ENCODE measurements at regions not wholly inside any gene's neighbourhood (a gene's known extent, or its start where the extent isn't known, plus 50 kb on each side); places are given as distances from the start of the nearest gene placed in this dataset.

GRCh38 chr19:29115181-29115580 is 97.8 kb downstream of the UQCRFS1 start:
- TF ChIP-seq EZH2 (IDR thresholded peaks at IDR 0.05; ENCODE audit: borderline replicate concordance, low read length): no peak
- TF ChIP-seq, protein P1, sequence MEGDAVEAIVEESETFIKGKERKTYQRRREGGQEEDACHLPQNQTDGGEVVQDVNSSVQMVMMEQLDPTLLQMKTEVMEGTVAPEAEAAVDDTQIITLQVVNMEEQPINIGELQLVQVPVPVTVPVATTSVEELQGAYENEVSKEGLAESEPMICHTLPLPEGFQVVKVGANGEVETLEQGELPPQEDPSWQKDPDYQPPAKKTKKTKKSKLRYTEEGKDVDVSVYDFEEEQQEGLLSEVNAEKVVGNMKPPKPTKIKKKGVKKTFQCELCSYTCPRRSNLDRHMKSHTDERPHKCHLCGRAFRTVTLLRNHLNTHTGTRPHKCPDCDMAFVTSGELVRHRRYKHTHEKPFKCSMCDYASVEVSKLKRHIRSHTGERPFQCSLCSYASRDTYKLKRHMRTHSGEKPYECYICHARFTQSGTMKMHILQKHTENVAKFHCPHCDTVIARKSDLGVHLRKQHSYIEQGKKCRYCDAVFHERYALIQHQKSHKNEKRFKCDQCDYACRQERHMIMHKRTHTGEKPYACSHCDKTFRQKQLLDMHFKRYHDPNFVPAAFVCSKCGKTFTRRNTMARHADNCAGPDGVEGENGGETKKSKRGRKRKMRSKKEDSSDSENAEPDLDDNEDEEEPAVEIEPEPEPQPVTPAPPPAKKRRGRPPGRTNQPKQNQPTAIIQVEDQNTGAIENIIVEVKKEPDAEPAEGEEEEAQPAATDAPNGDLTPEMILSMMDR (conservative IDR thresholded peaks at IDR 0.05 in 1 of 2, IDR thresholded peaks at IDR 0.05 in 1 of 2; ENCODE audit: extremely low read depth in 1 of 2, insufficient read depth in 1 of 2, low read depth in 1 of 2, low read length in 2 of 2): no peak

All from mammary epithelial cell (primary cell).